Gastroesophageal sphincter (tissue), 4 donors: ENCODE measurements at regions not wholly inside any gene's neighbourhood (a gene's known extent, or its start where the extent isn't known, plus 50 kb on each side); places are given as distances from the start of the nearest gene placed in this dataset.

Experiments
- ATAC-seq: fragments of 150-250 bp; one replicate; pipeline ENCODE4 v1.9.1; 2016; ENCODE audit warnings: mild to moderate bottlenecking, moderate library complexity
- H3K27ac ChIP-seq, 4 donors: fragments of 200-600 bp; sonication (generic) in 3 of 4; 1 replicate in 3 of 4; 2 replicates in 1 of 4; pipeline ENCODE4 v1.5.1; 2016 to 2019
- H3K27me3 ChIP-seq: fragments of 200-600 bp; sonication (generic); one replicate; pipeline ENCODE4 v1.5.1; 2019
- H3K36me3 ChIP-seq, 2 donors: fragments of 200-600 bp; sonication (generic); one replicate each; pipeline ENCODE4 v1.5.1; 2019; ENCODE audit warnings: control low read depth in 1 of 2
- H3K4me1 ChIP-seq, 3 donors: fragments of 200-600 bp; sonication (generic); 1 replicate in 2 of 3; 2 replicates in 1 of 3; pipeline ENCODE4 v1.5.1; 2016 to 2019; ENCODE audit warnings: control low read depth in 2 of 3
- H3K4me3 ChIP-seq, 2 donors: fragments of 200-600 bp; sonication (generic); one replicate each; pipeline ENCODE4 v1.5.1; 2019; ENCODE audit warnings: mild to moderate bottlenecking in 1 of 2, moderate library complexity in 1 of 2
- H3K9me3 ChIP-seq, 3 donors: fragments of 200-600 bp; sonication (generic); one replicate each; pipeline ENCODE4 v1.5.1; 2017 to 2019; ENCODE audit warnings: control low read depth in 2 of 3
- EP300 ChIP-seq: sonication (generic); formaldehyde crosslinking; IDR thresholded peaks from one replicate; pipeline ENCODE4 v1.6.1; 2017; ENCODE audit warnings: antibody characterized with exemption, mild to moderate bottlenecking
- POLR2A ChIP-seq, 2 donors: fragments of 450-650 bp; IDR thresholded peaks; one replicate each; pipeline ENCODE4 v1.6.1; 2017; ENCODE audit warnings: antibody characterized with exemption in 2 of 2, mild to moderate bottlenecking in 2 of 2, moderate library complexity in 1 of 2
- POLR2AphosphoS5 ChIP-seq: sonication (generic); formaldehyde crosslinking; IDR thresholded peaks from one replicate; pipeline ENCODE4 v1.6.1; 2017; ENCODE audit warnings: antibody characterized with exemption
- TF ChIP-seq, protein P1 (sequence below), 4 experiments: fragments of 200-600 bp in 2 of 4; fragments of 450-650 bp in 2 of 4; sonication (generic) in 1 of 4; IDR thresholded peaks; one replicate each; pipeline ENCODE4 v1.5.1; 2017 to 2019; ENCODE audit warnings: antibody characterized with exemption in 4 of 4, mild to moderate bottlenecking in 2 of 4, moderate library complexity in 2 of 4

GRCh38 chr2:2389215-2389614, 58.1 kb upstream of the MYT1L start:
- Histone ChIP-seq H3K27ac (no peak overlapping the region), H3K9me3 (peaks cover 0 to 14% (median 0%) of the 10 kb centered on the region in 3 donors), H3K4me3 (no peak overlapping the region), H3K36me3 (no peaks in the 10 kb centered on the region), H3K27me3 (no peaks in the 10 kb centered on the region), H3K4me1 (no peaks in the 10 kb centered on the region)
- TF ChIP-seq, protein P1, sequence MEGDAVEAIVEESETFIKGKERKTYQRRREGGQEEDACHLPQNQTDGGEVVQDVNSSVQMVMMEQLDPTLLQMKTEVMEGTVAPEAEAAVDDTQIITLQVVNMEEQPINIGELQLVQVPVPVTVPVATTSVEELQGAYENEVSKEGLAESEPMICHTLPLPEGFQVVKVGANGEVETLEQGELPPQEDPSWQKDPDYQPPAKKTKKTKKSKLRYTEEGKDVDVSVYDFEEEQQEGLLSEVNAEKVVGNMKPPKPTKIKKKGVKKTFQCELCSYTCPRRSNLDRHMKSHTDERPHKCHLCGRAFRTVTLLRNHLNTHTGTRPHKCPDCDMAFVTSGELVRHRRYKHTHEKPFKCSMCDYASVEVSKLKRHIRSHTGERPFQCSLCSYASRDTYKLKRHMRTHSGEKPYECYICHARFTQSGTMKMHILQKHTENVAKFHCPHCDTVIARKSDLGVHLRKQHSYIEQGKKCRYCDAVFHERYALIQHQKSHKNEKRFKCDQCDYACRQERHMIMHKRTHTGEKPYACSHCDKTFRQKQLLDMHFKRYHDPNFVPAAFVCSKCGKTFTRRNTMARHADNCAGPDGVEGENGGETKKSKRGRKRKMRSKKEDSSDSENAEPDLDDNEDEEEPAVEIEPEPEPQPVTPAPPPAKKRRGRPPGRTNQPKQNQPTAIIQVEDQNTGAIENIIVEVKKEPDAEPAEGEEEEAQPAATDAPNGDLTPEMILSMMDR (IDR thresholded peaks at IDR 0.05) = no peak
- TF ChIP-seq POLR2AphosphoS5 (no peak), EP300 (no peak), POLR2A (IDR thresholded peaks at IDR 0.05) (no peak)
- ATAC-seq = no peak
